HepG2 (cell line): ENCODE measurements at regions not wholly inside any gene's neighbourhood (a gene's known extent, or its start where the extent isn't known, plus 50 kb on each side); places are given as distances from the start of the nearest gene placed in this dataset.

Source experiments
- ATAC-seq: fragments of 200-7000 bp; cut with Tn5 transposase; 3 replicates; pipeline ENCODE4 v1.9.1; 2020; ENCODE audit warnings: mild to moderate bottlenecking, moderate library complexity
- BruUV-seq: library from RNA; stranded (reverse); fragments of 400-500 nt; replicated peaks from 2 replicates; lab custom pipeline; 2021; lab: Mats Ljungman, UMichigan
- CTCF ChIA-PET: fragments of 300-600 bp; formaldehyde crosslinking; extraction: SDS; loops from one replicate; lab custom pipeline; 2021; ENCODE audit warnings: low total read pairs, inconsistent platforms, low intra/inter-chr PET ratio; lab: Yijun Ruan, JAX
- POLR2A ChIA-PET: fragments of 350-600 bp; sonication (Branson Sonifier 250); formaldehyde crosslinking; loops from one replicate; lab custom pipeline; 2020; ENCODE audit warnings: antibody characterized with exemption, inconsistent platforms; lab: Yijun Ruan, JAX
- DNase-seq: peaks from one replicate; pipeline ENCODE4 v3.0.0-alpha.2; 2015; ENCODE audit warnings: low spot score
- FAIRE-seq: peaks from 3 replicates; lab custom pipeline; 2011; peaks lifted over from hg19 to GRCh38; lab: Jason Lieb, UNC
- H2AFZ ChIP-seq: one replicate; pipeline ENCODE4 v1.6.1; 2011; ENCODE audit warnings: low read length, inconsistent platforms
- H3K27ac ChIP-seq: fragments of 300-600 bp; 3 replicates; pipeline ENCODE4 v1.8.0; 2011; ENCODE audit warnings: mixed run types, mild to moderate bottlenecking, mixed read lengths, low read length, inconsistent platforms; ENCODE audit not compliant: insufficient read depth; ENCODE audit errors: extremely low read length
- H3K27me3 ChIP-seq, 2 experiments: fragments of 200-600 bp in 1 of 2; 2 replicates in 1 of 2; 3 replicates in 1 of 2; pipeline versions ENCODE4 v1.6.0 to v1.8.0; 2011; ENCODE audit warnings: low read length in 2 of 2, mild to moderate bottlenecking in 2 of 2, moderate library complexity in 2 of 2, inconsistent platforms in 1 of 2; ENCODE audit not compliant: insufficient read depth in 2 of 2, control insufficient read depth in 1 of 2
- H3K36me3 ChIP-seq, 2 experiments: fragments of 200-600 bp in 1 of 2; replicated peaks in 1 of 2; 2 replicates in 1 of 2; 3 replicates in 1 of 2; pipeline versions ENCODE4 v1.5.1 to v1.8.0; 2011; ENCODE audit warnings: low read length in 2 of 2, inconsistent platforms in 1 of 2; ENCODE audit not compliant: insufficient read depth in 2 of 2, control insufficient read depth in 1 of 2
- H3K4me1 ChIP-seq: 2 replicates; pipeline ENCODE4 v1.5.1; 2012; ENCODE audit warnings: low read length, inconsistent platforms; ENCODE audit not compliant: insufficient read depth
- H3K4me2 ChIP-seq: 2 replicates; pipeline ENCODE4 v1.6.0; 2011; ENCODE audit warnings: low read depth, low read length, inconsistent platforms
- H3K4me3 ChIP-seq, 3 experiments: fragments of 200-600 bp in 1 of 3; sonication (generic), shearing (Covaris generic) in 1 of 3; replicated peaks in 1 of 3; 2 replicates each; pipeline ENCODE4 v1.5.1; 2011 to 2016; ENCODE audit warnings: low read length in 3 of 3, inconsistent platforms in 2 of 3, low read depth in 2 of 3, mild to moderate bottlenecking in 2 of 3, control low read depth in 1 of 3, mixed read lengths in 1 of 3; ENCODE audit not compliant: insufficient read depth in 1 of 3
- H3K79me2 ChIP-seq: one replicate; pipeline ENCODE4 v1.6.1; 2011; ENCODE audit warnings: low read length, inconsistent platforms; ENCODE audit not compliant: insufficient read depth
- H3K9ac ChIP-seq: 2 replicates; pipeline ENCODE4 v1.6.0; 2011; ENCODE audit warnings: mild to moderate bottlenecking, low read depth, low read length, inconsistent platforms; ENCODE audit not compliant: insufficient read depth
- H3K9me3 ChIP-seq: 2 replicates; pipeline ENCODE4 v1.5.1; 2012; ENCODE audit warnings: mild to moderate bottlenecking, low read length
- H4K20me1 ChIP-seq: 2 replicates; pipeline ENCODE4 v1.6.0; 2011; ENCODE audit warnings: inconsistent platforms, mild to moderate bottlenecking, low read length, moderate library complexity; ENCODE audit not compliant: insufficient read depth
- DZIP1 ChIP-seq: sonication (generic); formaldehyde crosslinking; IDR thresholded peaks from 2 replicates; pipeline ENCODE4 v1.5.0; 2020; ENCODE audit warnings: mild to moderate bottlenecking, missing genetic modification reagents
- EP300 ChIP-seq, 3 experiments: sonication (generic) in 1 of 3; formaldehyde crosslinking in 1 of 3; IDR thresholded peaks; 2 replicates each; pipeline versions ENCODE4 v1.5.1 to v1.6.1; 2011 to 2020; ENCODE audit warnings: low read depth in 2 of 3, low read length in 2 of 3, borderline replicate concordance in 1 of 3, improper control_type of control experiment in 1 of 3, mild to moderate bottlenecking in 1 of 3, missing genetic modification reagents in 1 of 3, moderate library complexity in 1 of 3
- MNT ChIP-seq: fragments of 450-650 bp; IDR thresholded peaks from 2 replicates; pipeline ENCODE4 v1.6.1; 2016
- TCF7L2 ChIP-seq: IDR thresholded peaks from 2 replicates; pipeline ENCODE4 v1.6.1; 2011; ENCODE audit warnings: mild to moderate bottlenecking, low read depth, low read length, moderate library complexity
- ZC3H4 ChIP-seq: sonication (generic); formaldehyde crosslinking; IDR thresholded peaks from 2 replicates; pipeline ENCODE4 v1.4.0; 2020; ENCODE audit warnings: missing genetic modification reagents, borderline replicate concordance
- ZMYM3 ChIP-seq: sonication (generic); formaldehyde crosslinking; IDR thresholded peaks from 2 replicates; pipeline ENCODE4 v1.5.1; 2020; ENCODE audit warnings: mild to moderate bottlenecking, missing genetic modification reagents
- ZNF33A ChIP-seq: sonication (generic); formaldehyde crosslinking; IDR thresholded peaks from 2 replicates; pipeline ENCODE4 v1.5.1; 2020; ENCODE audit warnings: missing genetic modification reagents, mild to moderate bottlenecking, moderate library complexity, borderline replicate concordance
- ZNF562 ChIP-seq: sonication (generic); formaldehyde crosslinking; IDR thresholded peaks from 2 replicates; pipeline ENCODE4 v1.8.0; 2022; ENCODE audit warnings: missing genetic modification reagents, borderline replicate concordance
- ZNF629 ChIP-seq: sonication (generic); formaldehyde crosslinking; conservative IDR thresholded peaks from 2 replicates; pipeline ENCODE4 v1.5.0; 2020; ENCODE audit warnings: missing genetic modification reagents
- ZNF770 ChIP-seq: sonication (generic); formaldehyde crosslinking; IDR thresholded peaks from 2 replicates; pipeline ENCODE4 v1.5.0; 2020; ENCODE audit warnings: mild to moderate bottlenecking, missing genetic modification reagents
- ZXDC ChIP-seq: sonication (generic); formaldehyde crosslinking; IDR thresholded peaks from 2 replicates; pipeline ENCODE4 v1.5.0; 2020; ENCODE audit warnings: mild to moderate bottlenecking, missing genetic modification reagents
- WGBS: methylation state at CpG from one replicate; pipeline ENCODE4 v1.1.6; 2017; ENCODE audit warnings: low lambda C conversion rate; 5-methylcytosine and 5-hydroxymethylcytosine counted together
- in situ Hi-C: cut with HindIII; loops from 2 replicates; pipeline ENCODE4 v1.10.0; 2017; ENCODE audit warnings: low pct_unique_long_range_greater_than_20kb; ENCODE audit not compliant: extremely low pct_ligation_motif_present
- intact Hi-C: fragments of 100-400 bp; cut with micrococcal nuclease; formaldehyde crosslinking; loops from one replicate; pipeline ENCODE4 v1.10.0; 2022; ENCODE audit not compliant: unreplicated experiment

- no peak for TF ChIP-seq ZNF770
- TF ChIP-seq MNT, result no peak
- no peak for TF ChIP-seq ZNF629 (CRISPR knock-in tag)
- no peak for TF ChIP-seq EP300 (IDR thresholded peaks at IDR 0.05; ENCODE audit: low read depth in 2 of 2, low read length in 2 of 2)
- no peak for TF ChIP-seq EP300 (CRISPR knock-in tag; IDR thresholded peaks at IDR 0.05; ENCODE audit: borderline replicate concordance)
- TF ChIP-seq DZIP1 (CRISPR knock-in tag), result no peak
Measured at GRCh38 chr2:35503738-35504199, 851.8 kb upstream of the CRIM1 start (continued).

GRCh38 chr2:35503311-35503710 lies 852.3 kb upstream of the CRIM1 start:
- H3K9me3 ChIP-seq, result peaks cover 73% of the 10 kb centered on the region
- intact Hi-C loops (loop anchor here (10.0 kb wide), 1 partner anchor 1639 kb away; no protein-coding TSS in a partner anchor), in situ Hi-C loops (no loop called here)
- H3K4me1 ChIP-seq, result no peaks in the 10 kb centered on the region
- WGBS, result 9% methylated on average over 3 of the region's 3 CpGs
- POLR2A ChIA-PET, result no interaction called here
- no peaks in the 10 kb centered on the region for H3K79me2 ChIP-seq
- no peaks in the 10 kb centered on the region for H4K20me1 ChIP-seq
- no TSS peak for BruUV-seq
- CTCF ChIA-PET, result no interaction called here
- no peak overlapping the region for H3K9ac ChIP-seq
- H3K4me3 ChIP-seq, result no peak overlapping the region
- no peaks in the 10 kb centered on the region for H3K36me3 ChIP-seq
- no peak for ATAC-seq
- no peak overlapping the region for H3K27ac ChIP-seq
- no peak for DNase-seq
- no peak overlapping the region for H3K4me2 ChIP-seq
- FAIRE-seq, result no peak
- H2AFZ ChIP-seq, result no peak overlapping the region
- no peaks in the 10 kb centered on the region for H3K27me3 ChIP-seq
- TF ChIP-seq ZNF33A (CRISPR knock-in tag) (no peak), ZMYM3 (no peak), ZNF562 (CRISPR knock-in tag) (no peak), TCF7L2 (no peak), ZXDC (CRISPR knock-in tag) (no peak), ZC3H4 (no peak)
